ENCODE measurements at regions not wholly inside any gene's neighbourhood (a gene's known extent, or its start where the extent isn't known, plus 50 kb on each side); places are given as distances from the start of the nearest gene placed in this dataset.
A peak's percentile ranks its signal among the peaks of the same experiment; 100 is the strongest.

DNA sequence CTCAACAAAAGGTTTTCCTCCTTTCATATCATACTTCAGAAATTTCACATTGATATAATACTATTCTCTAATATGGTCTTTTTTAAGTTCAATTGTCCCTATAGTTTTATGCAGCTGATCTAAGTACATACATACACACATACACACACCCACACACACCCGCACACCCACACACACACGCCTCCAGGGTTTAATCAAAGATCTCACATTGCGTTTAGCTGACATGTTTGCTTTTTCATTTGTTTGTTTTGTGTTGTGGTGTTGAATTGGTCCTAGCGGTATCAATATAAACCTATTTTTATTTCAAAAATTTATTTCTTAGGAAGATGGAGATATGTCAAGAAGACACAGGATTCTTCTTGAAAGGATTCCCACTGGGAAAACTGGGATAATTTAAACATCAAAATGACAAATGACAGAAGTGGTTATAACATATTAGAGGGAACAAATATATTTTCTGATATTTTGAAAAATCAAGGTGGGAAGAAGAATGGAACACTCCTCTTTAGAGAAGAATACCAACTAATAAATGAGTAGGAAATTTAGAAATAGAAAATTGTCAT lies 434.9 kb upstream of the SLC30A5 start:
- no peak overlapping the region for H3K4me3 ChIP-seq (ENCODE audit: low read depth, low read length)
- no peaks in the 10 kb centered on the region for H3K36me3 ChIP-seq (ENCODE audit: control insufficient read depth in 2 of 2, insufficient read depth in 1 of 2, low read length in 2 of 2)
- no peaks in the 10 kb centered on the region for H3K9me3 ChIP-seq (ENCODE audit: control insufficient read depth, insufficient read depth, low read depth, low read length)
- CTCF ChIA-PET = no interaction called here
- H3K27ac ChIP-seq (ENCODE audit: extremely low read depth, low read depth, low read length) = no peak overlapping the region
- POLR2A ChIA-PET = no interaction called here
- 0 out of 2 replicates have a peak, but pooled peaks cover 3% of the 10 kb centered on the region for H3K4me1 ChIP-seq (ENCODE audit: control insufficient read depth, insufficient read depth, low read length)
- TF ChIP-seq EGR2 (tag by site-specific recombination; IDR thresholded peaks at IDR 0.05; ENCODE audit: low read depth) (peak; percentile 84), ZFHX2 (tag by site-specific recombination; conservative IDR thresholded peaks at IDR 0.05) (peak; percentile 68), ZNF658 (tag by site-specific recombination; IDR thresholded peaks at IDR 0.05) (no peak)

GRCh38 chr5:68659881-68660280 lies 433.9 kb upstream of the SLC30A5 start:
- no peaks in the 10 kb centered on the region for H3K36me3 ChIP-seq (ENCODE audit: control insufficient read depth in 2 of 2, insufficient read depth in 1 of 2, low read length in 2 of 2)
- H3K4me3 ChIP-seq (ENCODE audit: low read depth, low read length) = no peak overlapping the region
- POLR2A ChIA-PET = no interaction called here
- H3K9me3 ChIP-seq (ENCODE audit: control insufficient read depth, insufficient read depth, low read depth, low read length) = no peaks in the 10 kb centered on the region
- CTCF ChIA-PET = no interaction called here
- 0 out of 2 replicates have a peak, but pooled peaks cover 3% of the 10 kb centered on the region for H3K4me1 ChIP-seq (ENCODE audit: control insufficient read depth, insufficient read depth, low read length)
- no peak overlapping the region for H3K27ac ChIP-seq (ENCODE audit: extremely low read depth, low read depth, low read length)
- no peak for TF ChIP-seq YY1 (tag by site-specific recombination; IDR thresholded peaks at IDR 0.05)
- TF ChIP-seq HOXC10 (CRISPR knock-in tag; IDR thresholded peaks at IDR 0.05) = no peak
- TF ChIP-seq ZNF140 (tag by site-specific recombination; IDR thresholded peaks at IDR 0.05) = no peak
- TF ChIP-seq ZNF585B (tag by site-specific recombination; IDR thresholded peaks at IDR 0.05) = no peak
- TF ChIP-seq KLF8 (tag by site-specific recombination; IDR thresholded peaks at IDR 0.05) = no peak
- no peak for TF ChIP-seq ZNF248 (tag by site-specific recombination; IDR thresholded peaks at IDR 0.05)
- no peak for TF ChIP-seq MYNN (tag by site-specific recombination; IDR thresholded peaks at IDR 0.05; ENCODE audit: borderline replicate concordance)
- TF ChIP-seq ZNF214 (tag by site-specific recombination; IDR thresholded peaks at IDR 0.05; ENCODE audit: borderline replicate concordance) = no peak
- TF ChIP-seq ZXDB (tag by site-specific recombination; IDR thresholded peaks at IDR 0.05) = no peak

DNA sequence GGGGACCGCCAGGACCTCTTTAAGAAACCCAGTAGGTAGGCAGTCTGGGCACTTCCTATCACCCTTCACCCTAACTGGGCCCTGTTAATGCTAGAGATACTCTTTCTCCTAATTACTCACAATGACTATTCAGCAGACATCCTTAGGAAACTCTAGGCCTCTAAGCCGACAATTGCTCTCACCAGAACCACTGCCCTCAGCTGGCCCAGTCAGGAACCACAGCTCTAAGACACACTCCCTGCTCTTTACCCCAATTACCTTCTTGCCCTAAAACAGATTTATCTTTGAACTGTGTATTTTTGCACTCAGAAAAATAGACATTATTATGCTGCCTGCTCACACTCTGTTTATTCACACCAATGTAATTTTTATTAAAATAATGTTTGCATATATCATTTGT lies 432.6 kb upstream of the SLC30A5 start:
- Histone ChIP-seq H3K4me3 (ENCODE audit: low read depth, low read length) (no peak overlapping the region), H3K27ac (ENCODE audit: extremely low read depth, low read depth, low read length) (no peak overlapping the region), H3K4me1 (ENCODE audit: control insufficient read depth, insufficient read depth, low read length) (0 out of 2 replicates have a peak, but pooled peaks cover 3% of the 10 kb centered on the region), H3K9me3 (ENCODE audit: control insufficient read depth, insufficient read depth, low read depth, low read length) (no peaks in the 10 kb centered on the region), H3K36me3 (ENCODE audit: control insufficient read depth in 2 of 2, insufficient read depth in 1 of 2, low read length in 2 of 2) (no peaks in the 10 kb centered on the region)
- ChIA-PET CTCF (interaction anchor here (0.5 to 1.3 kb wide), 4 partner anchors 13 to 394 kb away, joined by 3 to 4 read pairs (median 3); no protein-coding TSS in a partner anchor), POLR2A (no interaction called here)
- TF ChIP-seq MZF1 (tag by site-specific recombination; IDR thresholded peaks at IDR 0.05; ENCODE audit: borderline replicate concordance) (no peak), GLIS1 (tag by site-specific recombination; IDR thresholded peaks at IDR 0.05) (no peak), CTCF (tag by site-specific recombination; IDR thresholded peaks at IDR 0.05) (no peak), RBAK (tag by site-specific recombination; IDR thresholded peaks at IDR 0.05) (no peak), ZNF704 (tag by site-specific recombination; IDR thresholded peaks at IDR 0.05) (no peak), ZNF292 (tag by site-specific recombination; IDR thresholded peaks at IDR 0.05; ENCODE audit: borderline replicate concordance, low read depth) (no peak), FEZF1 (tag by site-specific recombination; IDR thresholded peaks at IDR 0.05) (no peak), TCF7L2 (IDR thresholded peaks at IDR 0.05; ENCODE audit: borderline replicate concordance, low read depth, low read length) (no peak), ZSCAN23 (tag by site-specific recombination; IDR thresholded peaks at IDR 0.05) (no peak), EGR2 (tag by site-specific recombination; IDR thresholded peaks at IDR 0.05; ENCODE audit: low read depth) (no peak), ZNF624 (tag by site-specific recombination; IDR thresholded peaks at IDR 0.05) (no peak), ZNF23 (tag by site-specific recombination; IDR thresholded peaks at IDR 0.05; ENCODE audit: borderline replicate concordance) (no peak), ZFP41 (tag by site-specific recombination; IDR thresholded peaks at IDR 0.05; ENCODE audit: borderline replicate concordance) (no peak), KLF8 (tag by site-specific recombination; IDR thresholded peaks at IDR 0.05) (no peak), ZNF19 (tag by site-specific recombination; IDR thresholded peaks at IDR 0.05; ENCODE audit: low read depth) (no peak)
- TF ChIP-seq, protein P1, sequence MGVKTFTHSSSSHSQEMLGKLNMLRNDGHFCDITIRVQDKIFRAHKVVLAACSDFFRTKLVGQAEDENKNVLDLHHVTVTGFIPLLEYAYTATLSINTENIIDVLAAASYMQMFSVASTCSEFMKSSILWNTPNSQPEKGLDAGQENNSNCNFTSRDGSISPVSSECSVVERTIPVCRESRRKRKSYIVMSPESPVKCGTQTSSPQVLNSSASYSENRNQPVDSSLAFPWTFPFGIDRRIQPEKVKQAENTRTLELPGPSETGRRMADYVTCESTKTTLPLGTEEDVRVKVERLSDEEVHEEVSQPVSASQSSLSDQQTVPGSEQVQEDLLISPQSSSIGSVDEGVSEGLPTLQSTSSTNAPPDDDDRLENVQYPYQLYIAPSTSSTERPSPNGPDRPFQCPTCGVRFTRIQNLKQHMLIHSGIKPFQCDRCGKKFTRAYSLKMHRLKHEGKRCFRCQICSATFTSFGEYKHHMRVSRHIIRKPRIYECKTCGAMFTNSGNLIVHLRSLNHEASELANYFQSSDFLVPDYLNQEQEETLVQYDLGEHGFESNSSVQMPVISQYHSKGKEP (tag by site-specific recombination; IDR thresholded peaks at IDR 0.05) = no peak
- TF ChIP-seq, protein P2, sequence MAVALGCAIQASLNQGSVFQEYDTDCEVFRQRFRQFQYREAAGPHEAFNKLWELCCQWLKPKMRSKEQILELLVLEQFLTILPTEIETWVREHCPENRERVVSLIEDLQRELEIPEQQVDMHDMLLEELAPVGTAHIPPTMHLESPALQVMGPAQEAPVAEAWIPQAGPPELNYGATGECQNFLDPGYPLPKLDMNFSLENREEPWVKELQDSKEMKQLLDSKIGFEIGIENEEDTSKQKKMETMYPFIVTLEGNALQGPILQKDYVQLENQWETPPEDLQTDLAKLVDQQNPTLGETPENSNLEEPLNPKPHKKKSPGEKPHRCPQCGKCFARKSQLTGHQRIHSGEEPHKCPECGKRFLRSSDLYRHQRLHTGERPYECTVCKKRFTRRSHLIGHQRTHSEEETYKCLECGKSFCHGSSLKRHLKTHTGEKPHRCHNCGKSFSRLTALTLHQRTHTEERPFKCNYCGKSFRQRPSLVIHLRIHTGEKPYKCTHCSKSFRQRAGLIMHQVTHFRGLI (tag by site-specific recombination; IDR thresholded peaks at IDR 0.05) = no peak
